A673 (cell line): ENCODE measurements at regions not wholly inside any gene's neighbourhood (a gene's known extent, or its start where the extent isn't known, plus 50 kb on each side); places are given as distances from the start of the nearest gene placed in this dataset.

Experiments
- BruUV-seq: library from RNA; stranded (reverse); fragments of 400-500 nt; replicated peaks from 2 replicates; lab custom pipeline; 2021; lab: Mats Ljungman, UMichigan
- CTCF ChIA-PET: fragments of 300-600 bp; sonication (Branson Sonifier 250); formaldehyde crosslinking; loops from one replicate; lab custom pipeline; 2022; ENCODE audit warnings: antibody characterized with exemption; lab: Charles Lee
- POLR2A ChIA-PET: fragments of 300-600 bp; sonication (Branson Sonifier 250); formaldehyde crosslinking; loops from one replicate; lab custom pipeline; 2022; ENCODE audit warnings: antibody characterized with exemption; ENCODE audit not compliant: low non-redundant PET; lab: Charles Lee
- DNase-seq: peaks from one replicate; pipeline ENCODE4 v3.0.0-alpha.2; 2015; ENCODE audit warnings: low spot score
- H3K27ac ChIP-seq: fragments of 200-600 bp; sonication (generic); 2 replicates; pipeline ENCODE4 v1.5.1; 2016; ENCODE audit warnings: mixed run types, low read depth, mild to moderate bottlenecking, mixed read lengths, antibody characterized with exemption, low read length; ENCODE audit not compliant: poor library complexity, severe bottlenecking
- H3K27me3 ChIP-seq: fragments of 200-600 bp; sonication (generic); replicated peaks from 2 replicates; pipeline ENCODE4 v1.6.1; 2017; ENCODE audit warnings: mixed run types, low read depth, mild to moderate bottlenecking, mixed read lengths, antibody characterized with exemption, low read length; ENCODE audit not compliant: insufficient read depth, poor library complexity
- H3K36me3 ChIP-seq: fragments of 200-600 bp; sonication (generic); 2 replicates; pipeline ENCODE4 v1.6.1; 2016; ENCODE audit warnings: mixed run types, mild to moderate bottlenecking, mixed read lengths, antibody characterized with exemption, low read length; ENCODE audit not compliant: insufficient read depth, poor library complexity, severe bottlenecking
- H3K4me1 ChIP-seq: fragments of 200-600 bp; sonication (generic); 2 replicates; pipeline ENCODE4 v1.6.1; 2017; ENCODE audit warnings: mixed run types, mild to moderate bottlenecking, mixed read lengths, antibody characterized with exemption, low read length; ENCODE audit not compliant: insufficient read depth, poor library complexity, severe bottlenecking
- H3K4me3 ChIP-seq: fragments of 200-600 bp; sonication (generic); 2 replicates; pipeline ENCODE4 v1.5.1; 2016; ENCODE audit warnings: low read depth, mixed run types, mild to moderate bottlenecking, mixed read lengths, low read length; ENCODE audit not compliant: poor library complexity, severe bottlenecking
- H3K9me3 ChIP-seq: fragments of 200-600 bp; sonication (generic); 2 replicates; pipeline ENCODE4 v1.6.1; 2016; ENCODE audit warnings: mixed run types, low read depth, mild to moderate bottlenecking, mixed read lengths, antibody characterized with exemption, low read length; ENCODE audit not compliant: poor library complexity, severe bottlenecking
- EZH2 ChIP-seq: fragments of 200-600 bp; sonication (generic); IDR thresholded peaks from 2 replicates; pipeline ENCODE4 v1.6.1; 2017; ENCODE audit warnings: borderline replicate concordance, low read depth, mild to moderate bottlenecking, mixed read lengths, antibody characterized with exemption, low read length; ENCODE audit not compliant: poor library complexity, severe bottlenecking
- intact Hi-C: fragments of 100-400 bp; cut with micrococcal nuclease; formaldehyde crosslinking; loops from one replicate; pipeline ENCODE4 v1.10.0; 2022; ENCODE audit not compliant: unreplicated experiment
- TF ChIP-seq, protein P1 (sequence below): fragments of 300-800, 200-600 bp; sonication (generic); conservative IDR thresholded peaks from 2 replicates; pipeline ENCODE4 v1.5.1; 2017; ENCODE audit warnings: low read depth, mild to moderate bottlenecking, antibody characterized with exemption, low read length, moderate library complexity, mixed read lengths

- ChIA-PET POLR2A (no interaction called here), CTCF (no interaction called here)
- Histone ChIP-seq H3K27ac (no peak overlapping the region), H3K36me3 (no peaks in the 10 kb centered on the region), H3K4me1 (no peaks in the 10 kb centered on the region), H3K9me3 (no peaks in the 10 kb centered on the region), H3K4me3 (no peak overlapping the region), H3K27me3 (no peaks in the 10 kb centered on the region)
- DNase-seq, result no peak
- intact Hi-C loops, result no loop called here
- no TSS peak for BruUV-seq
- no peak for TF ChIP-seq EZH2
- TF ChIP-seq, protein P1, sequence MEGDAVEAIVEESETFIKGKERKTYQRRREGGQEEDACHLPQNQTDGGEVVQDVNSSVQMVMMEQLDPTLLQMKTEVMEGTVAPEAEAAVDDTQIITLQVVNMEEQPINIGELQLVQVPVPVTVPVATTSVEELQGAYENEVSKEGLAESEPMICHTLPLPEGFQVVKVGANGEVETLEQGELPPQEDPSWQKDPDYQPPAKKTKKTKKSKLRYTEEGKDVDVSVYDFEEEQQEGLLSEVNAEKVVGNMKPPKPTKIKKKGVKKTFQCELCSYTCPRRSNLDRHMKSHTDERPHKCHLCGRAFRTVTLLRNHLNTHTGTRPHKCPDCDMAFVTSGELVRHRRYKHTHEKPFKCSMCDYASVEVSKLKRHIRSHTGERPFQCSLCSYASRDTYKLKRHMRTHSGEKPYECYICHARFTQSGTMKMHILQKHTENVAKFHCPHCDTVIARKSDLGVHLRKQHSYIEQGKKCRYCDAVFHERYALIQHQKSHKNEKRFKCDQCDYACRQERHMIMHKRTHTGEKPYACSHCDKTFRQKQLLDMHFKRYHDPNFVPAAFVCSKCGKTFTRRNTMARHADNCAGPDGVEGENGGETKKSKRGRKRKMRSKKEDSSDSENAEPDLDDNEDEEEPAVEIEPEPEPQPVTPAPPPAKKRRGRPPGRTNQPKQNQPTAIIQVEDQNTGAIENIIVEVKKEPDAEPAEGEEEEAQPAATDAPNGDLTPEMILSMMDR, result no peak
Observed at GRCh38 chr9:106718936-106719335, 144.0 kb upstream of the ZNF462 start.

DNA sequence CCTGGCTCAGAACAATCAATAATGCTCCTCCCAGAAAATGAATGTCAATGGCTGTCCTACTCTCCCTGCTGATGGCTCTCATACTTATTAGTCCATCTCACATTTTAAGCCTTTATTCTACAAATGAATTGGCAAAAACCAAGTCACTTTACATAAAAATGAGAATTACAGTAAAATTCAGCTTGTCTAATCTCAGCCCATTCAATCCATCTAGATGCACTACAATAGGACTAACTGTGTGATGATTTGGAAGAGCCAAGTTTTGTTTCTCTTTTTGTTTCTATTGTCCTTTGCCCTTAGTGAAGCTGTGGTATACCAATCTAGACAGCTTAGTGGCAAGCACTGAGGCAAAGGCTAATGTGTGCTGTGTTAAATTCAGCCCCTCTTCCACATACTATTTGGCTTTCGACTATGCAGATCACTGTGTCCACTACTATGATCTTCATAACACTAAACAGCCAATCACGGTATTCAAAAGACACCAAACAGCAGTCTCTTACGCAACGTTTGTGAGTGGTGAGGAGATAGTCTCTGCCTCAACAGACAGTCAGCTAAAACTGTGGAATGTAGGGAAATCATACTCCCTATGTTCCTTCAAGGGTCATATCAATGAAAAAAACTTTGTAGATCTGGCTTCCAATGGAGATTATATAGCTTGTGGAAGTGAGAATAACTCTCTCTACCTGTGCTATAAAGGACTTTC lies 140.8 kb upstream of the ZNF462 start:
- no peaks in the 10 kb centered on the region for H3K9me3 ChIP-seq
- ChIA-PET CTCF (no interaction called here), POLR2A (no interaction called here)
- no peaks in the 10 kb centered on the region for H3K27me3 ChIP-seq
- intact Hi-C loops, result no loop called here
- no peak overlapping the region for H3K27ac ChIP-seq
- no peaks in the 10 kb centered on the region for H3K4me1 ChIP-seq
- no peaks in the 10 kb centered on the region for H3K36me3 ChIP-seq
- no peak overlapping the region for H3K4me3 ChIP-seq
- TF ChIP-seq, protein P1, result no peak
- TF ChIP-seq EZH2, result no peak
- no peak for DNase-seq
- no TSS peak for BruUV-seq

- H3K36me3 ChIP-seq, result no peaks in the 10 kb centered on the region
- CTCF ChIA-PET, result no interaction called here
- H3K4me3 ChIP-seq, result no peak overlapping the region
- H3K9me3 ChIP-seq, result no peaks in the 10 kb centered on the region
- BruUV-seq, result no TSS peak
- no peaks in the 10 kb centered on the region for H3K4me1 ChIP-seq
- POLR2A ChIA-PET, result no interaction called here
- no peaks in the 10 kb centered on the region for H3K27me3 ChIP-seq
- intact Hi-C loops, result no loop called here
- no peak overlapping the region for H3K27ac ChIP-seq
- TF ChIP-seq, protein P1, result no peak
- TF ChIP-seq EZH2, result no peak
- no peak for DNase-seq
Observed at GRCh38 chr9:106723926-106724325, 139.0 kb upstream of the ZNF462 start.
